SH-SY5Y (cell line): ENCODE measurements at regions not wholly inside any gene's neighbourhood (a gene's known extent, or its start where the extent isn't known, plus 50 kb on each side); places are given as distances from the start of the nearest gene placed in this dataset.

Source experiments
- GATA2 ChIP-seq: IDR thresholded peaks from 2 replicates; pipeline ENCODE4 v1.6.1; 2011; ENCODE audit warnings: mild to moderate bottlenecking, low read depth, low read length
- GATA3 ChIP-seq: IDR thresholded peaks from 2 replicates; pipeline ENCODE4 v1.6.1; 2011; ENCODE audit warnings: low read depth, mild to moderate bottlenecking, low read length, moderate library complexity

DNA sequence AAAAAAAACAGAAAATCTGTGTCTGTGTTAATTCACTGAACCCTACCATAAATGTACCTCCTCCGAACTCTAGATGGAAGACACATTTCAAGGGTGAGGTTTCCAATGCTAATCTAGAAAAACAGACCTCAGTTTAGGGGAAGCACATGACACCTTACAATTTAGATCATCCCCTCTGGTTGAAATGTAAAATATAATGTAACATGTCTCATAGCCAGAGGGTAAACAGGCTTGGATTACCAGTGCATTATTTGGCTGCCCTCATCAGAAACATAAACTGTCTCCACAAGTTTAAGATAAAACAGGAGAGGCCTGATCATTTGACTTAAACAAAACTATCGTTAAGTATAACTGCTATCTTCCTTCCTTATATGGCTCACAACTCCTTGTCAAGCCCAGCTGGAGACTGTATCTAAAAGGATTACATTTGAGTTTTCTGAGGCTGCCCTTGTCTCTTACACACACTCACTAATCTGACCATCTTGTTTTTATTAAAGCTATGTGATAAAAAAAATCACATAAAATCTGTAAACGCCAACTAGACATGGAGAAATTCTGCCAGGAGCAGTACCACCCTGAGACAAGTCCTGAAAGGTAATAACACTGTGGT lies 105.7 kb downstream of the LURAP1L start:
- no peak; the same call in 1 of the 2 replicates for TF ChIP-seq GATA2
- peak; percentile 37; the same call in 1 of the 2 replicates for TF ChIP-seq GATA3
